Uterus (tissue), 2 donors: ENCODE measurements at regions not wholly inside any gene's neighbourhood (a gene's known extent, or its start where the extent isn't known, plus 50 kb on each side); places are given as distances from the start of the nearest gene placed in this dataset.

Experiments used
- CTCF ChIP-seq, 4 experiments: fragments of 200-600 bp in 2 of 4; fragments of 450-650 bp in 2 of 4; sonication (generic) in 2 of 4; IDR thresholded peaks; one replicate each; pipeline ENCODE4 v1.5.1; 2016 to 2019; ENCODE audit warnings: antibody characterized with exemption in 4 of 4, mild to moderate bottlenecking in 2 of 4, moderate library complexity in 1 of 4
- POLR2A ChIP-seq, 2 donors: fragments of 450-650 bp; IDR thresholded peaks; one replicate each; pipeline ENCODE4 v1.6.1; 2016; ENCODE audit warnings: antibody characterized with exemption in 2 of 2, mild to moderate bottlenecking in 1 of 2, moderate library complexity in 1 of 2

- TF ChIP-seq POLR2A (IDR thresholded peaks at IDR 0.05) (no peak), CTCF (IDR thresholded peaks at IDR 0.05) (no peak)
Observed at GRCh38 chr22:47233316-47234243, 471.1 kb downstream of the TBC1D22A start.
